GM18867 (cell line): ENCODE measurements at regions not wholly inside any gene's neighbourhood (a gene's known extent, or its start where the extent isn't known, plus 50 kb on each side); places are given as distances from the start of the nearest gene placed in this dataset.
"Not testable (repeated sequence)": the region's sequence is repeated elsewhere in the genome, so short reads cannot be mapped to it uniquely, and the experiment has no call there.

Experiments used
- ATAC-seq: cut with Tn5 transposase; IDR thresholded peaks from one replicate; pipeline ENCODE4 v1.9.1; 2021; ENCODE audit warnings: mild to moderate bottlenecking, moderate library complexity; ENCODE audit not compliant: unreplicated experiment

DNA sequence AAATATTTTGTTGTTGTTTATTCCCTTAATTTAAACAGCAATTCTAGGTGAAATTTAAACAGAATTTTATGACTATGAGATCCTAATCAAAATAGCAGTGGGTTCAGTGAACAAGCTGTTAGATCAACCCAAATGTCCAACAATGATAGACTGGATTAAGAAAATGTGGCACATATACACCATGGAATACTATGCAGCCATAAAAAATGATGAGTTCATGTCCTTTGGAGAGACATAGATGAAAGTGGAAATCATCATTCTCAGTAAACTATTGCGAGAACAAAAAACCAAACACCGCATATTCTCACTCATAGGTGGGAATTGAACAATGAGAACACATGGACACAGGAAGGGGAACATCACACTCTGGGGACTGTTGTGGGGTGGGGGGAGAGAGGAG is 407.3 kb upstream of the ADAMTSL1 start:
- not testable (repeated sequence) for ATAC-seq

DNA sequence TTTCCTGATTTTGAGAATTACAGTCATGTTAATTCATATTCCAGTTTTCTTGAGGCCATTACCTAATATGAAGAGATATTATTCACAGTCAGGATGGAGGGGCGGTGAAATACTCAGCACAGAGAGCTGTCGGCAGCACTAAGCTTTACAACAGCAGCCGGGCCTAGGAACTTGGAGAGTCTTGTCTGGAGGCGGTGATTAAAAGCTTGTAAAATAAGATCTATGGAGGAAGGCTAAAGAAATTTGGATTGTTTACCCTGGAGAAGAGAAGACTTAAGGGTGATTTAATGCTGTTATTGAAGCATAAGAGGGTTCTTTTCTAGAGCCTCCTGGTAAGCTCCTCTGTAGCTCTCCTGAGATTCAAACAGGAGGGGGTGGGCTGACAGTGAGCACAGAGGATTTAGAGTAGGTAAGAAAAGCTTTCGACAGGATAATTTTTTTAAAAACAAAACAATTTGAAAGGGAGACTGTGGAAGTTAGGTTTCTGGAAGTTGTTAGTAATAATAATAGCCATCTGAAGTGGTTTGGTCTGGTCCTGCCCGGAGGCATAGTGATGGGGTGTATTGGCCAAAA is 406.3 kb upstream of the ADAMTSL1 start:
- ATAC-seq = no peak

DNA sequence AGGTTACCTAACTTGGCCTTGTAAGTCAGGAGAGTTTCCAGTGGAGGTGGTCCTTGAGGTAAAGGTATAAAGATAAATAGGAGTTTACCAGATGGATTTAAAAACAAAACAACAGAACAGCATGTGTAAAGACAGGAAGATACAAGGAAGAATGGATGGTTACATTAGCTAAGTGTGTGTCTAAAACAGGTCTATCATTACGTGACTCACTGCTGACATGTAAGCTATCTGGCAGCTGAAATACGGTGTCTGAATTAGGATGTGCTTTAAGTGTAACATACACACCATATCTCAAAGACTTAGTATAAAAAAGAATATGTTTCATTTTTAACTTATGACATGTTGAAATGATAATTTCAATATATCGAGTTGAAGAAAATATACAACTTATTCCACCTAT is 405.1 kb upstream of the ADAMTSL1 start:
- no peak for ATAC-seq

- ATAC-seq = no peak
These were observed 402.3 kb upstream of the ADAMTSL1 start for GRCh38 chr9:18071651-18072060.

DNA sequence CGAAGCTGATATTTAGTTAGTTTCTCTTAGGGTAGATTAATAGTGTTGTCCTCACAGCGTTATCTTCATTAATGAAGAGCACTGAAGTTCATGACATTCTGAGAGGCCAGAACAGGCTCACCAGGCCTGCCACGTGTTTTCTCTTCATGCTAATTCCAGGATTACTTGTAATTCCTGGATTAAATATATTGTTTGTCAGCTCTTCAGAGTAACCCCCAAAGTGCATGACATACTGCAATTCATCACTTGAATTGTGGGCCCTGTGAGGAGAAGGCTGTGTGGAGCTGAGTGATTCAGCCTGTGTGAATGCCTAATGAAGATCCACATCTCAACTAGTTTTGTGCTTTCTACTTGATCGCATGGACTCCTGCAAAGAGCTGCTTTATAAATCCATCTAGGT is 401.0 kb upstream of the ADAMTSL1 start:
- ATAC-seq = no peak

GRCh38 chr9:18074041-18074440 is 399.9 kb upstream of the ADAMTSL1 start:
- ATAC-seq = no peak

- no peak for ATAC-seq
These were observed 398.6 kb upstream of the ADAMTSL1 start for GRCh38 chr9:18075253-18075952.

DNA sequence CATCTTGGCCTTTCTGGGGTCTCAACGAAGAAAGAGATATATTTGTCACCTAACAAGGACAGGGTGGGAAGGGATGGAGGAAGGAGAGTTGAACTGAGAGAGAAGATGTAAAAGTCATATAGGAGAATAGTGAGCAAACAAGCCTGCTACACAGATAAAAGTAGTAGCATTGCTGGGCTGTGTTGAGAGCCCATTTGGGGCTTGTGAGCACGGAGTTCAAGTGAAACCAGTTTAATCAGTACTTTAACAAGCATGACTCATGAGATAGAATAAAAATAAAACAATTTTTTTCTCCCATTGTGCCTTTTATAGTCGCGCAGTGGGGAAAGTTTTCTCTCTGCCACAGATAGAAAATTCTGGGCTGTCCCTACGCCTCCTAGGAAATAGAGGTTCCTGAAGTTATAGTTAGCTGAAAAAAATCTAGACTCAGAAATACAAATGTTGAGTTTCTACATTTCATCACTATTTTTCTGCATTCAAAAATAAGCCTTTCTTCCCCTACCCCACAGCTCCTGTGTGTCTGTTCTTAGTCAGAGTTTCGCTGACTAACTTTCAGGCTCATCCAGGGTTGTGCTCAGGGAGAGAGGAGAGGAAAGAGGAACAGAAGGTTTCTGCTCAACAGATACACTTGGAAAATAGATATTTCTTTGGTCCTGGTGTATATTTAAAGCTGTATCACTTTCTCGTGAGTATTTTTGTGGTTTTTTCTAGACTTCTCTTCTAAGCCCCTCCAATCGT is 395.8 kb upstream of the ADAMTSL1 start:
- no peak for ATAC-seq

GRCh38 chr9:18092138-18092537 is 381.8 kb upstream of the ADAMTSL1 start:
- no peak for ATAC-seq

DNA sequence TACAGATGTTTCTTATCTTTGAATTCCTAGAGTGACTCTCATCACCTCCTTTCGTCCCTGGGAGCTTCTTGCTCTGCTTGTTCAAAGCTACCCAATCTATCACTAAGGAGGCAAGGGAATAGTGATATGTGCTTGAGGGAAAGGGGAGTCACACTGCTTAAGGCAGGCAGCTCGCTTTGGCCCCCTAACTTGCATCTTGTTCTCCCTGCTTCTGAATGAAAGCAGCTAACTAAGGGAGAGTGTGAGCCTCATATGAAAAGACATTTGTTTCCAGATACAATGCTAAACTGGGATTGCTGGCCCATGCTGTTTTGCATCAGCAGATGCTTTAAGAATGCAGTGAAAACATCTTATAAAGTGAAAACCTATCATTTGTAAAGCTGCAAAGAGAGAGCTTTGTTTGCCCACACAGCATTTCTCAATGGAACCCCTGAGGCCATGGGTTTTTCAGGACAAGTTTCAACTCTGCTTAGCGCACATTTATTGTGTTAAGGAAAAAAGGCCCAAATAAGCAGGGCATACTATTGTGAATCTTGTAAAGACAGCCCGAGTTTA is 367.9 kb upstream of the ADAMTSL1 start:
- ATAC-seq = no peak

DNA sequence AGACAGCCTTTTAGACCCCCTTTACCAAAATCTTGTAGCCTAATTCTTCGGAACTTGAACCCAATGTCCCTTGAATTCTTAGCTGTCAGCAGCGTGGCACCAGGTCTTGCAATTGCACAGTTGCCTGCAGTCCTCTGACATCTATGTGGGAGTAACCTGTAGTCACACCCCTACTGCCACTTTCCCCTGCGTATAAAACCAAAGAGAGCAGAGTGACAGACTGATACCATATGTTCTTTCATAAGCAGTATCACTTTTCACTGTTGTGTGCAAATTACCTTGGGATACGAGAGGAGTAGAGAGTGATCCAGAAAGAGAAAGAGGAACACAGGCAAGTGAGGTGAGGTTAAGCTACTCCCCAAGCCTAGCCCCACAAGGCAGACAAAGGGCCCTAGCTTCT is 364.3 kb upstream of the ADAMTSL1 start:
- ATAC-seq = no peak

- ATAC-seq = no peak
These were observed 362.8 kb upstream of the ADAMTSL1 start for GRCh38 chr9:18111146-18111545.

DNA sequence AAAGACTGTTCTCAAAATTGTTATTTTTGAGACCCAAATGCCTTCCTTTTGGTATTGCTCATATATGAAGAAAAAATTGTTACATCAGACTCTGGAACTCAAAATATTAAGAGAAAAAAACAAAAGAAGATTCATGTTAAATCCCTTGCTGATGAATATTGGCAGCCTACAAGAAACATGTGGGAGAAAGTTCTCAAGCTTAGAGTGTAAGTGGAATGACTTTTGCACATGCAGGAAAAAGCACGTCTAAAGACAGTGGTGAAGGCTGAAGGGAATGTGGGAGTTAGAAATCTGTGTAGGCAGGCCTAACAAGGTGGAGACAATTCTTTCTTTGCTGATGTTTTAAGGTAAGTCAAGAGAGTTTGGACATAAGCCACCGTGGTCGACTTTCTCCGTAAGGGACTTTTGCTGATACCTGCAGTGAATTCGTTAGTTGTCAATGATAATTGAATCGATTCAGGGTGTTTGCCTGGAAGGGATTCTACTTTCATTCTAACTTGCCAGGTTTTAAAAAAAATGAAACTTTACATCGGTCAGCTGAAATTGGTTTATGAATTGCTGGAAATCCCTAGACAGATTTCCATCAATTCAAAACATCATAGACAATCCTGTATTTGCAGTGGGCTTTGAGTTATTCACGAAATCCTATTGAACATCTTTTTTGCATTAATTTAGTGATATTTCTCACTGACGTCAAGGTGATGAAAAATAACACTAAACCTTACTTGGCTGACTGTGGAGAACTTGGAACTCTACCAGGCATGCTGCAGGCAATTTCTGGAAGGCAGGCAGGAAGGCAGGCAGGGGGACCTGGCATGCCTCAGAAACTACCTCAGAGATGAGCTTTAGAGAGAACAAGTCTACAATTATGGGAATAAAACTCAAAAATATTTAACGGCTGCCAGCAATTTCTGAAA is 359.1 kb upstream of the ADAMTSL1 start:
- no peak for ATAC-seq

DNA sequence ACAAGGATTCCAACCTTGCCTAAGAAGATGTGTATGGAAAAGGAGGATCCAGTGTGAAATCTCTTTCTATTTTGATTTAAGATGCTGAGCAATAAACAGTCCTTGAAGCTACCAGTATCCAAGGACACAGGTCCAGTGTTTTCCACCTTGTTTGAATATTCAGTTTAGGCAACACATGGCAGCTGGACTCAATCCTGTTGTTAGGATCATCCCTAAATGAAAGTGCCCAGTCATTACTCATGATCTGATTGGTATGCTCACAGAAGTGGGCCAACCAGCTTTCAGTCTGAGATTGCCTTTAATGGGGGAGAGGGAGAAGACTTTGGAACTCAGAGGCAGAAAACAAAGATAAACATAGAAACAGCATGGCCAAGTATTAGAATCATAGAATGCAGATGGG is 355.7 kb upstream of the ADAMTSL1 start:
- ATAC-seq = no peak

DNA sequence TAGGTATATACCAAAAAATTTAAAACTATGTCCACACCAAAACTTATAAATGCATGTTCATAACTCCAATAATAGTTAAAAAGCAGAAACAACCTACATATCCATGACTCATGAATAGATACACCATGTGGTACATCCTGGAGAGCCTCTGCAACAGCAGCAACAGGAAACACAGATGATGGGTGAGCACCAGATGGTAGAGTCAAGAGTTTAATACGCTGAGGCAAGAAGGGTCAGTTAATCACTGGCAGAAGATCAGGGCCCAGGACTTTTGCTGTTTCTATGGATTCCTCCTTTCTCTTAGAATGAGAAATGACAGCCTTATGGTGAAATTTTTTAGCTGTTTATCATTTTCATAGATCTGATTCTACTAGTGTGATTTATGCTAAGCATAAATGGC is 351.8 kb upstream of the ADAMTSL1 start:
- ATAC-seq = no peak

GRCh38 chr9:18124760-18125159 is 349.2 kb upstream of the ADAMTSL1 start:
- ATAC-seq = no peak

- no peak for ATAC-seq
These were observed 347.0 kb upstream of the ADAMTSL1 start for GRCh38 chr9:18126831-18127498.

GRCh38 chr9:18127499-18127875 is 346.5 kb upstream of the ADAMTSL1 start:
- ATAC-seq = no peak

DNA sequence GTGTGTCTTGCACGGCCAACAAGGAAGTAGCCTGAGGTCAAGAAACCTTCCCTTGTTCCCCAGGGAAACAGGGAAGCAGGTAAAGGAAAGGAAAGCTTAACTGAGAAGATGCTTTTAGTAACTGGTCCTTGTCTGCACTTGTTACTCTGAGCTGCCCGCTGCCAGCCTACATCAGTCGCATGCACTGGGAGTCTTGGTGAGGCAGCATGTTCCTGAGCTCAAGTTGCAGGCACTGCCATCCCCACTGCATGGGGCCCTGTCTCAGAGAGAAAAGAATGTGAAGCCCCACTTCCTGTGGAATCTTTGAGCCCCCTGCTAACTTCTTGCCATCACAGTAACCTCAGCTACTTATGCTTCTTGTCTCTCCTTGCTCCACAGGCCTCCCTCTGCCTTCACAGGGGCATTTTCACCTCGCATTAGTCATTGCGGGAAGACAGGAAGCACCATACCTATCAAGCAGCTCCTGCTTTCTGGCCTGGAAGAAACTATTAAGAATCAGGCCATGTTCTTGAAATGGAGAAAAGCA is 344.1 kb upstream of the ADAMTSL1 start:
- no peak for ATAC-seq

- no peak for ATAC-seq
These were observed 337.5 kb upstream of the ADAMTSL1 start for GRCh38 chr9:18136354-18136994.
